GM21447 (cell line): ENCODE measurements at regions not wholly inside any gene's neighbourhood (a gene's known extent, or its start where the extent isn't known, plus 50 kb on each side); places are given as distances from the start of the nearest gene placed in this dataset.

Experiments used
- ATAC-seq: cut with Tn5 transposase; IDR thresholded peaks from one replicate; pipeline ENCODE4 v1.9.1; 2021; ENCODE audit not compliant: unreplicated experiment

GRCh38 chr10:78383378-78384048 is 349.9 kb downstream of the RPS24 start:
- no peak for ATAC-seq

GRCh38 chr10:78384049-78384431 is 350.4 kb downstream of the RPS24 start:
- ATAC-seq = no peak

DNA sequence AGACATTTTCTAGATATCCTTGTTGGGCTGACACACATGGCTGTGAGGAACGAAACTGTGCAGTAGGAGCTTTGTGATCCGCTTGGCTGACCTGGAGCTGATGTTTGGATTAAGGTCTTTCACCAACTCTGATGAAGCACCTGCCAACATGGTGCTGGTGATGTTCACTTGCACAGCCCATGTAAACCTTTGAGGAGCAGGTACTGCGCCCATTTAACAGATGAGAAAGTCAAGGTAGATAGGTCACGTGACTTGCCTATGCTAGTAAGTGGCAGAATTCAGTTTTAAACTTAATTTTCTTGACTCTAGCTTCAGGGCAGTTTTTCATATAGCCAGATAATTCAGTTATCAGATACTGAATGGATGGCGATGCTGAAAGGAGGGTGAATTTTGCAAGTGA is 351.9 kb downstream of the RPS24 start:
- ATAC-seq = no peak

DNA sequence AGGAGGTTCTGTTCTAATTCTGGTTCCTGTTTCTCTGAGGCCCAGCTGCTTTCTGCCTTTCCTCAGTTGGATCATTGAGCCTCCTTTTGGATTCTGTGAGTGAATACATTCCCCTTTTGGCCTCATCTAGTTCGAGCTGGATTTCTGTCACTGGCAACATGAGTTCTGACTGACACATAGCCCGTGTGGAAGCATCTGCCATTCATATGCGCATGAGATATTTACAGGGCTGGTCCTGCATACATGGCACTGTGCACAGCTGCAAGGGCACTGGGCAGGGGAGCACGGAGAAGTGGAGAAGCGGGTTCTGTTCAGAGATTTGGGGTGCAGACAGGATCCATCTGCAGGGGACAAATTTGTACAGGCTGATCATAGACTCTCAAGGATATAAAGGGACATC is 352.8 kb downstream of the RPS24 start:
- ATAC-seq = no peak

GRCh38 chr10:78388331-78389050 is 354.8 kb downstream of the RPS24 start:
- ATAC-seq = no peak

GRCh38 chr10:78389419-78389818 is 355.8 kb downstream of the RPS24 start:
- ATAC-seq = no peak

DNA sequence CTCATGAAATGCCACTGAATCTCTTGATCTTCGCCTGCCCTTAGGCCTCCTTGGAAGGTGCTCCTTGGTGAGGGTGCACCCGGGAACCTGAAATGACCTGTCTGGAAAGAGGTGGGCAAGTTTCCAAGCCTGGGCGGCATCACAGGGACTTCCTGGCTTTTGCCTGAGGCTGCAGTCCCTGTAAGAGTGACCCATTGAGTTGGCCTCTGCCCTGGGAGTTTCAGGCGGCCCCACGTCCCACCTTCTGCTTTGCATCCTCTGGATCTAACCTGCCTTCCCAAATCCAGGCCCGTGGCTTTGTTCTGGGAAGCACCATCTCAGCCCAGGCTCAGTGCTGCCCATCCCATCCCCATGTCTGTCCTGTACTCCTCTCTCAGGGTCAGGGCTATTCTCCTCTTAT is 356.4 kb downstream of the RPS24 start:
- no peak for ATAC-seq

DNA sequence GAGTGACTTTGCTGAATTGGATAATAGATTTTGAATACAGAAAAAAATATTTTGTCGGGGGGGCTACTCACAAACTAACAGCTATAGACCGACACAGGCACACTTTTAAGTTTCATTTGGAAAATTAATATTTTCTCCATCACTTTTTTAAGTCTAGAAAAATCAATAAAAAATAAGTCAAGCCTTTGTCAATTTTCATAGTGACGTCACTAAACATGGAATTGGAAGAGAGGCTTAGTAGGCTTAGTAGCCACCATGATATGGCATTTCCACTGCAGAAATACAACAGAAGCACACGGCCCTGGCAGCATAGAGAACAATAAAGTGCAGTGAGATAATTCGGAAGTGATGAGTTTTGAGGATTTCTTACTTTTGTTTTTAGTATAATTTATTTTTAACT is 357.2 kb downstream of the RPS24 start:
- ATAC-seq = no peak

DNA sequence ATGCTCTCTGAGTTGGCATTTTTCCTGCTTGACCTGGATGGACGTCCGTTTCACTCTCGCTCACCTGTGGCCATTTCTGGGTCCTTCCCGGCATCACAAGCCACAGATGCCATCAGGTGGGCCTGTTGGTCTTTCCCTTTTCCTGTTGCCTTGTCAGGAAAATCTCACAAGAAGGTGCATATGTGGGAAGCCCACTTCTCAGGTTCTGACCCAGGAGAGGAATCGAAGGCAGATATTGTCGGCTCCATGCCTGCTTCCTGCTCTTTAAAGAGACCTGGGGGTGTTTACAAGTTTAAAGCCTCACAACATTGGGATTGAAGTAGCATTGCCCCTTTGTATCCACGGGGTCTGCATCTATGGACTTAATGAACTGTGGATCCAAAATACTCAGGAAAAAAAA is 357.9 kb downstream of the RPS24 start:
- ATAC-seq = no peak

DNA sequence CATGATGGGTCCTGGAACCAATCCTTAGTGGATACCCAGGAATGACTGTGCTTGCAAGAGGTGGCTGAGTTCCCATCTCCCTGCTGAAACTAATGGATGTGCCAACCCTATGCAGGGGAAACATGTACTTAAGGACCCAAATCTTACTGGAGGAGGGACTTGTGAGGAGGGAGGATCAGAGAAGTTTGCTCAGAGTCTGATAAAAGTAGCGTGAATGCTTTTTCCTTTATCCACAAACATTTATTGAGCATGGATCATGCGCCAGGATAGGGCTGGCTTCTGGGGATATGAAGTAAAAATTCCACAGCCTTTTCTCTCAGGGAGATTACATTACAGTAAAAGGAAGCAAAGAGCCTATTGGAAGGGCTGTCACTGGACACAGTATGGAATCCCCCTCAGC is 358.5 kb downstream of the RPS24 start:
- ATAC-seq = no peak

- no peak for ATAC-seq
Measured at GRCh38 chr10:78393094-78393493, 359.4 kb downstream of the RPS24 start.

- no peak for ATAC-seq
Measured at GRCh38 chr10:78394047-78394446, 360.4 kb downstream of the RPS24 start.

DNA sequence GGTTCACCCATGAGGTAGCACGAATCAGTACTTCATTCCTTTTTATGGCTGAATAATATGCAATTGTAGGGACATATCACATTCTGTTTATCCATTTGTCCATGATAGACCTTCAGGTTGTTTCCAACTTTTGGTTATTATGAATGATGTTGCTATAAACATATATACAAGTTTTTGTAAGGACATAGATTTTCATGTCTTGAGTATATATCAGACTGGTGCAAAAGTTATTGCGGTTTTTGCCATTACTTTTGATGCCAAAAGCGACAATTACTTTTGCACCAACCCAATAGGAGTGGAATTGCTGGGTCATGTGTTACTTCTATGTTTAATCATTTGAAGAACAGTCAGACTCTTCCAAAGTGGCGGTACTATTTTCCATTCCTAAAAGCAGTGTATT is 361.5 kb downstream of the RPS24 start:
- ATAC-seq = no peak

GRCh38 chr10:78396754-78397153 is 363.1 kb downstream of the RPS24 start:
- ATAC-seq = no peak

DNA sequence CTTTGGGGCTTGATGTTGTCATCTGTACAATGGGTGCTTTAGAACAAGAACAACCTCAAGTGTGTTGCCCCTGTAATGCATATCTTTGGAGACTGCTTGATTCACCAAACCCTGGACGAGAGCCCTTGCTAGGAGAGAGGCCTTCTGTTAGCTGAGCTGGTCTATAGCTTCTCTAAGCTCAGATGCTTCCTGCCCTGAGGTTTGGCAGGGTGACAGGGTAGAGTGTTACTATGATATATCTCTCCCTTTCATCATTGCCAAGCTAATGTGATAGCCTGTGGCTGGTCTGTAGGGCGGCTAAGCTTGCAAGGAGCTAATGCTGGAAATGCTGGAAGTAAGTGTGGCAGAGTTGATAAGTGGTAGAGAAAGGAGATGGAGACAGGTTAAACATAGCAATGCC is 364.1 kb downstream of the RPS24 start:
- ATAC-seq = no peak

DNA sequence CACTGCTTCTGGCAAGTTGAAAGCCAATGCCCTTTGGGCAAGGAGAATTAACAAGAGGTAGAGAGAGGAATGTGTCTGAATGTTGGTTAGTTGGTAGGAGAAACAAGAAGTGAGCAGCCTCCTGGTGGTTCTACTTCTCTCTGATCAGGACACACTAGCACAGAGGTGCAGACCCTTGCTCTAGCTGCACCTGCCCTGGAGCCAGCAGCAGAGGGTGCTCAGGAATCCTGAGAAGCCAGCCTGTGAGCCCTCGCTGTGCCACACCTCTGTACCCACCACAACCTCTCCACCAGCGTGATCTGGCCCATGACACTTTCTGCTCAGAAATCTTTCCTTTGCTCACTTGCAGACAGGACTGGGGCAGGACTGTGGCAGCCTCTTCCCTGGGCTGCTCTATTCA is 364.7 kb downstream of the RPS24 start:
- ATAC-seq = no peak

DNA sequence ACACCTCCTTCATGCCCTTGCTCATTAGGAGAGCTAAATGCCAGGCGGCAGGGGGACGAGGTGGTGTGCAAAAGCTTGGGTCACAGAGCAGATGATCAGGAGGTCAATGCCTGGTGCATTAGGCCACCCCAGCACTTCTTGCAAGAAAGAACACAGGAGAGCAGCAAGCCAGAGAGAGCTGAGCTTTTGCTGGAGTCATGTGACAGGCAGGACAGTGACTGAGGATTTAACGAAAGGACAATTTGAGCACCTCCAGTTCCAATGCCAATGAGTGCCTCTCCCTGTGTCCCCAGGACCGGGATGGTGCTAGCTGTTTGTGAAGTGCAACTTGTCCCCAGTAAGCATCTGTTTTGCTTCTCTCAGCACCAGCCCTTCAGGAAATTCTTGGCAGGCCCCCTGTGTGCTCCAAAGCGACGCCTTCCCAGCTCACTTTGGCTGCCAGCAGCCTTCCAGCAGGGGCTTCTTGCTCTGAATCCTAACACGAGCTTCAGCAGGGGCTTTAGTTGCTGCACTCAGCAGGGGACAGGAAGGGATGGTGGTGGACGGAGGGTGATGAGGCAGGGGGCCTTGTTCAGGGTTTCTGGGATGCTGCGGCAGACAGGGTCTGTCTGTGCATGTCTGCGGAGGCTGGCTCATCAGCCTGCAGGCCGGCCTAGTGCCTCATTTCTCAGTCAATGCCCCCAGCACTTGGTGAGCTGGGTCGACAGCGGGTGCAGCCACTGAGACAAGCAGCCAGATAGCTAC is 368.1 kb downstream of the RPS24 start:
- no peak for ATAC-seq

GRCh38 chr10:78402591-78402990 is 368.9 kb downstream of the RPS24 start:
- no peak for ATAC-seq

DNA sequence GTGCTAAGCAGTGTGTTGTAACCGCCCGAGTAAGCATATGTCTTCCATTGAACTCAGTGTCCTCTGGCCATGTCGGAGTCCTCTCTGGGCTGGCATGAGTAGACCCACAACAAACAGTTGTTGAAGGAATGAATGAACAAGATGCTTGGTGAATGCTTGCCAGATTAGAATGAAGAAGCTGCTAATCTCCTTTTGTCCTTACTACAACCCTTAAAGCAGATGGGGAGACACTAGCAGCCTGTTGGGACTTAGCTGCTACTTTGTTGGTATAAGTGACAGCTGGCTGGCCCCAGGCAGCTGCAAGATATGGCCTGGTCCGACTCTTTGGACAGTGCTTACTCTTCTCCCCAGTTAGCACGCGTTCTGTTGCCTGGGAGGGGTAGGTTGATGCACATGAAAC is 370.1 kb downstream of the RPS24 start:
- ATAC-seq = no peak

DNA sequence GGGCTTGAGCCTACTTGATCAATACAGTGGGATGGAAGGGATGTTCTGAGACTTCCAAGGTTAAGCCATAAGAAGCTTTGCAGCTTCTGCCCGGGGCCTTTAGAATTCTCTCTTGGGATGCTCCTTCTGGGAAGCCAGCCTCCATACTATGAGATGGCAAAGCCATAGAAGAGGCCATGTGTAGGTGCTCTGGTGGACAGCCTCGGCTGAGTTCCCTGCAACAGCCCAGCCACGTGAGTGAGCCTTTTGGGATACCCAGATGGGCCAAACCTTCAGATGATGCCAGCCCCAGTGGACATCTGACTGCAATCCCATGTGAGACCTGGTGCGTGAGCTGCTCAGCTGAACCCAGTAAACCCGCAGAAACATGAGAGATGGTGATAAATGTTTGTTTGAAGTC is 370.6 kb downstream of the RPS24 start:
- ATAC-seq = no peak

- no peak for ATAC-seq
Measured at GRCh38 chr10:78405231-78405630, 371.6 kb downstream of the RPS24 start.

- no peak for ATAC-seq
Measured at GRCh38 chr10:78405736-78406135, 372.1 kb downstream of the RPS24 start.
